GM18868 (cell line): ENCODE measurements at regions not wholly inside any gene's neighbourhood (a gene's known extent, or its start where the extent isn't known, plus 50 kb on each side); places are given as distances from the start of the nearest gene placed in this dataset.

Experiments used
- ATAC-seq: cut with Tn5 transposase; IDR thresholded peaks from one replicate; pipeline ENCODE4 v1.9.1; 2021; ENCODE audit warnings: mild to moderate bottlenecking, moderate library complexity; ENCODE audit not compliant: unreplicated experiment

DNA sequence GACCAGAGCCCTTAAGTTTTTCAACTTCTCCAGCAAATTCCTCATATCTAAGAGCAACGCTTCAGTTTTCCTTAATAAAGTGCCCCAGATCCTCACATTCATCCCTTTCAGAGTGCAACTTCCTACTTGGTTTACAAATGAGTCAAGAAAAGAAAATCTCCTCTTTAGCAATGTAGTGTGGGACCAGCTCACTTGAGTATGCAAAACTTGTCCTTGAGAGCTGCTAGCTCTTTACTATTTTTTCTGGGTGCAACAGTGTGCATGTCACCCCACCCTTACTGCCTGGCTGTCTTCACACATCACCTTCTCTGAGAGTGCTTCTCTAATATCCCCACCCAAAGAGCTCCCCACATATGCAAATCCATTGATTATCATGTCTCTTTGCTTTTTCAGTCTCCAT, 203.1 kb upstream of the CAMK1G start:
- ATAC-seq: no peak

DNA sequence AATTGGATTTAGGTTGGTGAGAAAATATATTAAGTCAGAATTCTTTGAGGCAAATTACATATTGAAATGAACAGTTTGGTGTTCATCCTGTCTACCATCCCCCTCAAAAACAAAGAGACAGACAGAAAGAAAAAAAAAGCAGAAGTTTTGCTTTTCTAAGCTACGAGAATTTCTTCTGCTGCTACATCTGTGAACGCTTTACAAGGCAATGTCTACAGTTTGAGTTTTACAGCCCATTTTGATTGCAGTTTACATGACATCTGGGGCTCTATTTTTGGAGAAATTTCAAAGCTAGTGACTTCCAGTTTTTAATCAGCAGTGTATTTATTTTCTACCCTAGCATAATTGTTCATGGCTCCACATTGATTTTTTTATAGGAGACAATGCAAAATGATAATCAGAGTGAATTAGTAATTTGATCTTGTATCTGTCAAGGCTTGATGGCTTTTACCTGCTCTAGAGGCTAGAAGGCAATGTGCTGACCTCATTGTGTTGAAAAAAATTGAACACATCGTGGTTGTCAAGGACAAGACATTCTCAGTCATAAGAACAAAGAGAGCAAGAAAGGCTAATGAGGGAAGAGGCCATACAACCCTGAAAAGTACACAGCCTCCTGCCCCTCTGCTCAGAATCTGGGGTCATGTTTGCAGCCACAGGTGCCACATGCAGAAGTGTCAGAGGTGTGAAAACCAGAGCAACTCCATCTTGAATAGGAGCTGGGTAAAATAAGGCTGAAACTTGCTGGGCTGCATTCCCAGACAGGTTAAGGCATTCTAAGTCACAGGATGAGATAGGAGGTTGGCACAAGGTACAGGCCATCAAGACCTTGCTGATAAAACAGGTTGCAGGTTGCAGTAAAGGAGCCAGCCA, 201.0 kb upstream of the CAMK1G start:
- no peak for ATAC-seq

DNA sequence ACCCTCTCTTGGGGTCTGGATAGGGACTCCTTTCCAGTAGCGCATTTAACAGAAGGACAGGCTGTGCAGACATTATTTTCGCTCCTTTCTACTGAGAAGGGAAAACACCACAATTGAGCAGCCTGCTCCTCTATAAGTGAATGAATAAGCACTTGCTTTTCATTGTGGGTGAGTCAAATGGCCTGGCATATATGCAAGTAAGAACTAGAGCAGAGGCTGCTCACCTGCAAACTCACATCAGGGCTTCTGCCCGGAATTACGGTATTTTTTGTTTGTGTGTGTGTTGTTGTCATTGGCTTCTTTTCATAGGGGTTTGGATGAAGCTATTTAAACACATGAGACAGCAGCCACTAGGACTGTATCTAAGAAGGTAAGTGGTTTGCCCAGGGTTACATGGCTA, 200.1 kb upstream of the CAMK1G start:
- no peak for ATAC-seq

DNA sequence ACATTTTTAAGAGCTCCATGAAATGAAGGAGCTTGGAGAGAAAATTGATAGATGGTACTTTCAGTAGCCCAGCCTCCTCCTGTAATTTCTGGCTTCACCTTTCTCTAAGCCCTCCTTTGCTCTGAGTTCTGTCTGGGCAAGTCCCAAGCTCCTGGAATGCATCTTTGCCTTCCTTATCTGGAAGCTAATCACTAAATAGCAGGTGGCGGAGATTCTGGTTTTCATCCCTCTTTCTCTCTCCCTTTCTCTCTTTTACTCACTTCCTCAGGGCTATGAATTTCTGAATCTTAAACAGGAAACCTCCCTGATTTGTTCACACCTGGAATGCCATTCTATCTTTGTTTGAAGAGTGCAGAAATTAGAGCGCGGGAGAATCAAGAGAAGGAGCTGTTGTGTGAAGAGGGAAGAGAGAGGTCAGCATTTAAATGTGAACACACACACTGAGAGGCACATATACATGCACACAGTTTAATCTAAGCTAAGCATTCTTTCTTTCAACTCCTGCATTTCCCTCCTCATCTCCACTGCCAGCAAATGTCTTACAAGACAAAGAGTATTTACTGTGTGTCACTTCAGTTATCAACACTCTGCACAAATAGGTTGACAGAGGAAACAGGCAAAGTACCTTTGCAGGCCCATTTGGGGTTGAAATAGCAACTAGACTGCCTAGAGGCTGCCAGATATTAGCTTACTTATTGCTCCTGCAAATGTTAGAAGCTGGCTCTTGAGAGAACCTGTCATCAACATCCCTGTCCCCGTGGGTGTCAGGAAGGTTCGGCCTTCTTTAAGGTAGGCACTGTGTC, 199.4 kb upstream of the CAMK1G start:
- no peak for ATAC-seq

DNA sequence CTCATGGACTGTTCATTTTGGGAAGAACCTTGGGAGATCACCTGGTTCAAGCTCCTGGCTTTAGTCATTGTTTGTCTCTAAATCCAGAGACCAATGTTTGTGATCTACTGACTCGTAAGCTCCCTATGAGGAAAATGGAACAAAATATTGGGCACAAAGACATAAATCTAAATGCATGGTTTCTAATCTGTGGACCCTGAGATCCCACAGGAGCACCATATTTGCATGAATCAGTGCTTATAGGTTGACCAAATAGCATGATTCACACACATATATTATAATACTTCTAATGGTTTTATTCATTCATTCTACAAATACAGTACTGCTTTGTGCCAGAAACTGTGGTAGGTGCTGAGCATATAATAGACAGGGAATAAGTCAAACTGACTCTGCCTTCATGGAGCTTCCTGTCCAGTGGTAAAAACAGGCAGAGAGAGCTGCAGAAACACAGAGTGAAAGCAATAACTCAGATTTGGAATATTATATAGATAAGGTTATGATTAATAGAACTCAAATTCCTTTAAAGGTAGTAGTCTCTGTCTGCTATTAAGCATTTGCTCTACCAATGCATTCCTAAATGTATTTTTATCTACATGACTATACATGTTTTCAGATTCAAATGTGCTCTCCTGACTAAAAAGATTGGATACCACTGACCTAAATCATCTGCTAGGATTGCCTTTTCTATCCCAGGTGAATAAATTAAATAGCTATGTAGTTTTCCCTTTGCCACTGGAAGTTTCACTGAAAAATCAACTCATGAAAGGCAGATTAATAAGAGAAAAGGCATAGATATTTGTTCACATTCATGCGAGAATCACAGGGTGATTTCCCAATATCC, 198.6 kb upstream of the CAMK1G start:
- no peak for ATAC-seq

DNA sequence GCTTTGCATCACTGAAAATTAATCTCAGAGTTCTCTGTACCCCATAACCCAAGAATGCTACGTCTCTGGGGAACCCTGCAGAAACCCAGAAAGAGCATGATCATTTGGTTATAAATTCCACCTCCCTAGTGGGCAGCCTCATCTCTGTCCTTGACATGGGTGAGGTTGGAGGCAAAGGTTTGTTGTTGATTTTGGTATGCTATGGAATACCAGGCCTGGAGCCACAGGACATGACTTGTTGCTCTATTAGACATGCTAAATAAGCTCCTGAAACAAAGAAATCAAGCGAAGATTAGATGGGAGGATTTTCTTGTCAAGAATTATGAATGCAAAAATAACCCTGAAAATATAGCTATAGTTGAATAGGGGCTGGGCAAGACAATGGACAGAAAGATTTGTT, 197.4 kb upstream of the CAMK1G start:
- no peak for ATAC-seq

DNA sequence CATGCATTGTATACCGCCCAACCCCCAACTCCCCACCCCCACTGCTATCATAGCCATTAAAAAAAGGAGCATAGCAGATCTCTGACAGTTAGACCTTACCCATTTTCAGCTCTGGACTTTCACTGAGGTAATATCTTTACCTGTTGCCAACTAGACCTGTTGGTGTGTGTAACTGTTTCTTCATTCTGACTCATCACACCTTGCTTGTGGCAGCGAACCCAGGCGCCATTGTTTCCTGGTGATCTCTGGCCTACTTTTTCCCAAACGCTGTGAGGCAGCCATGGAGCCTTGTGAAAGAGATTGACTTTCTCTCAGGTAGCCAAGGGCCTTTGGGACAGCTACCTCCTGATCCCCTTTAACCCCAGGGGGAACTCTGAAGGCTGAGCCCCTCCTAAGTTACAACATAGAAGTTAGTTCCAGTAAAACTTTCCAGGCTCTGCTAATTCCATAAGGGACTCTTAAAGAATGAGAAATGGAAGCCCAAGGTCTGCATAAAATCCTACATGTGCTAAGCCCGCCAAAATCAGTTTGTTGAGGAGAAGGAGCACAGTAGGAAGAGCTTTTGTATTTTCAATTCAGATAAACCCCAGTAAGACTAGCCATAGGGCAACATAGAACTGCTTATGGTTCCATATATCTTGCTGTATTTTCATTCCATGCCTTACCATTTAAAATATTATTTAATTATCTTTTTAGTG, 196.1 kb upstream of the CAMK1G start:
- no peak for ATAC-seq

DNA sequence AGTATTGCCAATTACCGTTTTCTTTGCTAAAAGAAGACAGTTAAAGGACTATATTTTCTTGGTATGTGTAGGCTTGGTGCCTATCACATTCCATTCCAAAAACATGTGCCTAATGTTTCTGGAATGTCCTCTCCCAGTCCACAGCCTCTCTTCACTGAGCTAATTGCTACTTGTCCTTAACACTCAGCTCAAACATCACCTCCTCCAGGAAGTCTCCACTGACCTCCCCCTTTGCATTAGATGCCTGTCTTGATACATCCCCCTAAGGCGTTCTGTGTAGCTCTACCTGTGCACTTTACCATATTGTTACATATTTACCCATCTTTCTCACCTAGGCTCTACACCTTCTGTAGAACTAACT, 195.6 kb upstream of the CAMK1G start:
- no peak for ATAC-seq

DNA sequence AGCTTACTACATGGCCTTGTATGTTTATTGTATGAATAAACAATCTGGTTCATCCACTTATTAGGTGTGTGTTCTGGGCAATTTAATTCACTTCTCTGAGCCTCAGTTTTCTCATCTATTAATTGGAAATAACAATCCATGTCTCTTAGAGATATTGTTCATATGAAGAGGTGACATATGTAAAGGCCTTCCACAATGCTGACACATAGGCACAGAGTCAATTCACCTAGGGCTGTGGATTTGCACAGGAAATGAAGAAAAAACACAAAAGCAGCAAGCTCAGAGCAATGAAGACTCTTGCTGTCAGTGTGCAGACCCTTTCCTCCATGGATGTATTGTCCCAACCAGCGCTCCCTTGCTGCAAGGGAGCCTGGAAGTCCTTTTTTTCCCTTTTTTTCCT, 195.2 kb upstream of the CAMK1G start:
- no peak for ATAC-seq

DNA sequence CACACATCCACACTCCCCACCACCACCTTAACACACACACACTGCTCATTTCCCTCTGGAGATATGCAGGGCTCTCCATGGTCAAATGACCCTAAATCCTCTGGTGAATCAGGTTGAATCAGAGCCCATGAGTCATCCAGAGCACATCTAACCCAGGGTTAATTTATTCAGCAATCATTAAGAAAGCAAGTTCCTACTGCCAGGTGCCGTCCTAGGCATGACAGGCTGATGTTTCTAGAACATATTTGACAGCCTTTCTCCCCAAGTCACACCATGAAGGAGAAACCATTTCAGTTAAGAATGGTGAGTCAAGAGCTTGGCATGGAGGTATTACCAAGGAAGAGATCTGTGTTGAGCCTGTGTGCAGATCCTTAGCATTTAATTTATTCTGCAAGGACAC, 194.3 kb upstream of the CAMK1G start:
- ATAC-seq: no peak

DNA sequence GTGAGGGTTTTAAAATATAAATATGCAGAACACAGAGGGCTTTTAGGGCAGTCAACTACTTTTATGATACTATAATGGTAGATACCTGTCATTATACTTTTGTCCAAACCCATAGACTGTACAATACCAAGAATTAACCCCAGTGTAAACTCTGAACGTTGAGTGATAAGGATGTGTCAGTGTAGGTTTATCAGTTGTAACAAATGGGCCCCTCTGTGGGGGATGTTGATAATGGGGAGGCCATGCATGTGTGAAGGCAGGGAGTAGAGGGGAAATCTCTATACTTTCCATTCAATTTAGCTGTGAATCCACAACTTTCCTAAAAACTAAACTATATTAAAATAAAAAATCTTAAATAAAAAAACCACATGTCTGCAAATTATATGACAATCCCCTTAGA, 193.5 kb upstream of the CAMK1G start:
- no peak for ATAC-seq

DNA sequence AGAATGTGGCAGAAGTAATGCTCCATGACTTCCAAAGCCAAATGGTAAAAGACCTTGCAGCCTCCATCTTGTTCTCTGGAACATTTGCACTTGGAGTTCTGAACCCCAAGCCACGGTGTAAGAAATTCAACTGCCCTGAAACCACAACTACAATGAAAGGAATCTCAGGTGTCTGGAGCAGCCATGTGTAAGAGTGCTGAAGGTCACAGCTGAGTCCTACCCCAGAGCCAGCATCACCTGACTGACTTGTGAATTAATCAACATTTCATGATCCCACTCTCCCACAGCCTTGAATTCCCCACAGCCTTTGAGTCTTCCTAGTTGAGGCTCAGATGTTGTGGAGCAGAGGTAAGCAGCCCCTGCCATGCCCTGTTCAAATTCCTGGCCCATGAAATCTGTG, 192.8 kb upstream of the CAMK1G start:
- no peak for ATAC-seq

DNA sequence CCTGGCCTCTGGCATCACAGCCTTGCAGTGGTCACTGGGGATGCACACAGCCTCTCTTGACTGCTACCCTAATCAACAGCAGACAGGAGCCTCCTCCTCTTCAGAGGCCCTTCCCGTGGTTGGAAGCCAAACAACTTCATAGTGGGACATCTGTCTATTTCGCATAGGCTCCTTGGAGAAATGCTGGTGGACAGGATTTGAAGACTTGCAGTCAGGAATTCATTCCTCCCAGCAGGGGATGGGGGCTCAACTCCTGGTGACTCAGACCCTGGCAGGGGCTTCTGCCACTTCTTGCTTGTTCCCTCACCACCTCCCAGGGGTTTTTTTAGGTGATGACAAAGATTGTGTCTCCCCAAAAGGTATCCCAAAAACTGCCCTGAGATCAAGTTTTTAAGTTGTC, 191.7 kb upstream of the CAMK1G start:
- ATAC-seq: no peak

DNA sequence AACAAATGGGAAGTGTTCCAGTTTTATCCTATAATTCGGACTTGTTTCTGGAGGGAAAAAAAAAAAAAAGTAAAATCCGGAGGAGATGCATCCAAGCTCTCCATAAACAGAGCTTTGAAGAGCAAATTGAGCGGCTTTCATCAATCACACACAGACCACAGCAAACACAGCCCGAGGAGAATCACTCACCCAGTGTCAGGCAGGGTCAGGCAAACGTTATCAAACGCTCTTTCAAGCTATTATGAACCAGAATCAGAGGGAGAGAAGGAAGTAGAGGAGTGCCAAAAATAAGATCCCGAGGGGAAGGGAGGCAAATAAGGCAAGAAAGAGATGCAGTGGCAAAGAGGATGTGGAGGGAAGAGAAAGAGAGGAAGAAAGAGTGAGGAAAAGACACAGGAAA, 188.3 kb upstream of the CAMK1G start:
- ATAC-seq: no peak

DNA sequence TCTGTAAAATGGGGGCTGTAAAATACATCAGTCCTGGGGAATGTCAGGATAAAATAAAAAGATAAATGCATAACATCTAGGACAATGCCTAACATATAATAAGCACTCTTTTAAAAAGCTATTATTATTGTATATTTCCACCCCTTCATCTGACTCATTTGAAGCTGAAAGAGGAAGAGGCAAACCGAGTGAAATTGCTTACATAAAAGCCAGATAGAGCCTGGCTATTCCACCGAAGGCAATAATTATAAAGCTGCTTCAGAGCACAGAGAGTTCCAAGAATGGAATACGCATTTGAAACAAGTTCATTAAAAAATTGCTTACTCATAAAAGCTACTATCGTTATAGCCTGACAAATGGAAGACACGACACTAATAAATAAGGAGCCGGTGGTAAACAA, 186.1 kb upstream of the CAMK1G start:
- no peak for ATAC-seq

DNA sequence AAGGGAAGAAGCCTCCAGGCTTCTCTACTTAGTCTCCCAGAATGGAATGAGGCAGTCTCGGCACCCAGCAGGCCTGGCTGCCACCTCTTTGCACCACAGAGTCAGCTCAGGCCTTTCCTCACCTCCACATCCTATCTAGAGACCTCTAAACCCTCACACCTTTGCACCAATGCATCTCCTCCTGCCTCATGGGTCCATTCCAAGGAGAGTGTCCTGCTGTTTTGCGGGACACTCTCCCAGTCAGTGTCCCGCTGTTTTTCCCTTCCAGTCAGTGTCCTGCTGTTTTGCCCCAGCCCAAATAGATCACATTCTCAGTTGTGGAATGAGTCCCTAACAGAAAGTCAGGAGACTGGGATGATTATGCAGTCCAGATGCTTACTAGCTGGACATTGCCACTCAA, 185.6 kb upstream of the CAMK1G start:
- ATAC-seq: no peak

DNA sequence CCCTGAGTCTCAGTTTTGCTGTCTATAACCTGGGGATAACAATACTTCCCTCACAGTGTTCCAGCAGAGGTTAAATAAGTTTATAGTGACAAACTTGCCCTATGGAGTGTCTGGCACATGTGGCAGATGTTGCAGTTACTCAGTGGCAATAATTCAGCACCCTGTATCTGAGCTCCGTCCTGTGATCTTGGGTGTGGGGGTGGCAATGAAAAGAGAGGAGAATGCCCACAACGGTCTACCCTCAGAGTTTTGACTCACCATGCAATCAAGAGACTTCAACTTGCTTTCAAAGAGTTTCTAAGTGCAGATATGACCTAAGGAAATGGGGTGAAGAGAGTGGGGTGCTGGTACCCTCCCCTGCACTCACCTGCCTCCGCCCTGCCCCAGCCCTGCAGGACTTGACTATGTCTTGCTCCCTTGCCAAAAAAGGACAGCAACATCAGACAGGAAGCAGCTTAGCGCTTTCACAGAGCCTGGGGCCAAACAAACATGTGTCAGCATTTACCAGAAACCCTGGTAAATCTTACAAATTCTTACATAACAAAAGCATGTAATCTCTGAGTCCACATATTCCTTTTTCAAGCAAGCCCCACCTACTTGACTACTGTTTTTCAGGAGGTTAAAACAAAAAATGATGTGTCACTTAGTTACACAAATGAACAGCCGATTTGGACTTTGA, 185.1 kb upstream of the CAMK1G start:
- ATAC-seq: no peak

DNA sequence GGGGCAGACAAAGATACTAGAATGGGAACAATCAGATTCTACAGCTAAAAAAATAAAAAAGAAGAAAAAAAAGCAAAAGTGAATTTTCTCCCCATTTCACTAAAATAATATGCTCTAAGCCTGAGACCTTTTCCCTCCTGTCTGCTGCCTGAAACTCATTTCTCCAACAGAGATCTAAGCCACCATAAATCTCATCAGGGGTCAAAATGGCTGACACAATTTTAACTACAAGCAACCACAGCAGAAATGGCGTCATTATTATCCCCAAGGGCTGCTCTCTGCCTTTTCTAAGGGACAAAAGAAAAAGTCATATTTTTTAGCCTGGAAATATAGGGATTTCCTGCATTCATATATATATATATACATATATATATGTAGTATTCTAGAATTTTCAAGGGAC, 183.7 kb upstream of the CAMK1G start:
- no peak for ATAC-seq

DNA sequence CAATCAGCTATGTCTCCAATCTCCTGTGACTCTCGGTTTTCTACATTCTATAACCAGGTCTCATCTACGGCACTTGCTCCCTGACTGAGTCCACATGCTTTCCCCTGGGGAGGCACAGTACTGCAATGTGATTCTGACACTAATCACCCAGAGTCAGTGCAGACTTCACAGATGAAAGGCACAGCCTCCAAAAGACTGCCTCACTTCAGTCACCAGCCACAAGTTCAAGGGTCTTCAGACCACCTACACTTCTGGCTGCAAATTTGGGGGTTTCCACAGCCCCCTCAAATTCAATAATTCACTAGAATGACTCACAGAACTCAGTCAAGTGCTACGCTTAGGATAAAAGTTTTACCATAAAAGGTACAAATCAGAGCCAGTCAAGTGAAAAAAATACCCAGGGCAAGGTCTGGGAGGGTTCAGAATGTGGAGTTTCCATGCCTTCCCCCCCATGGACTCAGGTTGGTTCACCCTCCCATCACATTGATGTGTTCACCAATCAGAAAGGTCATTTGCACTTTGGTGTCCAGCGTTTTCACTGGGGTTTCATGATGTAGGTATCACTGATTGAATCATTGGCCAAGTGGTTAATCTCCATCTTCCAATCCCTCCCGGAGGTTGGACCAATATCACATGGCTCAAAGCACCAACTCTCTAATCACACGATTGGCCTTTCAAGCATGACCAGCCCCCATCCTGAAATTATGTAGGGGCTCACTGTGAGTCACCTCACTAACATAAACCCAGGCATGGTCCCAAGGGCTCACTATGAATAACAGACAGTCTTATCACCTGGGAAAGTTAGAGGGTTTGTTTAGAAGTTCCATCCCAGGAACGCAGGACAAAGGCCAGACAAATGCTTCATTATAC, 182.9 kb upstream of the CAMK1G start:
- no peak for ATAC-seq
